GM18907 (cell line): ENCODE measurements at regions not wholly inside any gene's neighbourhood (a gene's known extent, or its start where the extent isn't known, plus 50 kb on each side); places are given as distances from the start of the nearest gene placed in this dataset.

Experiments used
- ATAC-seq: cut with Tn5 transposase; IDR thresholded peaks from one replicate; pipeline ENCODE4 v1.9.1; 2021; ENCODE audit warnings: mild to moderate bottlenecking, moderate library complexity; ENCODE audit not compliant: unreplicated experiment

DNA sequence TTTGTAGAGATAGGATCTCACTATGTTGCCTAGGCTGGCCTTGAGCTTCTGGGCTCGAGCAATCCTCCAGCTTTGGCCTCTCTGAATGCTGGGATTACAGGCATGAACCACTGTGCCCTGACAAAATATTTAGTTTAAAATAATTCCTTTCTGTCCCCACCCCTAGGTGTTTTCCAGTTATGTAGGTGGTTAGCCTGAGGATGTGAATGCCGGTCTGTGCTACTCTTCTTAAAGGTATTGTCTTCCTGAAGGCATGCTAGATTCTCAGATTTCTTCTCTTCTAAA, 56.7 kb upstream of the BASP1 start:
- ATAC-seq = no peak

DNA sequence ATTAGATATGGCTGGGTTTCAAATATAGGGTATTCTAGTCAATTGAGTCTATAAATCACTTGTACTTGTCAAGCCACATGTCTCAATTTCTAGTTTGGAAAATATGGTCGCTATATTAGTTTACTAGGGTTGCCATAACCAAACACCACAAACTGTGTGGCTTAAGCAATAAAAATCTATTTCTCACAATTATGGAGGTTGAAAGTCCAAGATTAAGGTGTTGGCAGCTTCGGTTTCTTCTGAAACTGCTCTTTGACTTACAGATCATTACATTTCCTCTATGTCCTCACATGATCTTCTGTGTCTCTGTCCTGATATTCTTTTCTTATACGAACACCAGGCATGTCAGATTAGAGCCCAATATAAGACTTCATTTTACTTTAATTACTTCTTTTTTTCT, 55.8 kb upstream of the BASP1 start:
- ATAC-seq = no peak

DNA sequence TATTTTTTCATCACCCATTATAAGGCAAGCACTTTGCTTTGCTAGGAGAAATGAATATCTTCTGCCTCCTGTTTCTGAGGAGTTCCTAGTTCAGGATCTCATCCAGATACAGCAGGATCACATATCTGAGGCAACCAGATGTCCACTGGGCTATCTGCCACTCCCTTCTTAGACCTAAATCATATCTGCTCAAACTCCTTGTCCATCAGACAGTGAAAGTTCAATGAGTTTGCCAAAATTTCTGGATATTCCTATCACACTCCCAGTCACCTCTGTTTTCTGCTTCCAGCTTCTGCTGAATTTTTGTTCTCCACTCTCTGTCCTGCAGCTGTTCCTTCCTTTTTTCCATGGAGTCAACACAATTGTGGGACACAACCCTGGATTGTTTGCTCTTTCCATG, 54.2 kb upstream of the BASP1 start:
- ATAC-seq = no peak

DNA sequence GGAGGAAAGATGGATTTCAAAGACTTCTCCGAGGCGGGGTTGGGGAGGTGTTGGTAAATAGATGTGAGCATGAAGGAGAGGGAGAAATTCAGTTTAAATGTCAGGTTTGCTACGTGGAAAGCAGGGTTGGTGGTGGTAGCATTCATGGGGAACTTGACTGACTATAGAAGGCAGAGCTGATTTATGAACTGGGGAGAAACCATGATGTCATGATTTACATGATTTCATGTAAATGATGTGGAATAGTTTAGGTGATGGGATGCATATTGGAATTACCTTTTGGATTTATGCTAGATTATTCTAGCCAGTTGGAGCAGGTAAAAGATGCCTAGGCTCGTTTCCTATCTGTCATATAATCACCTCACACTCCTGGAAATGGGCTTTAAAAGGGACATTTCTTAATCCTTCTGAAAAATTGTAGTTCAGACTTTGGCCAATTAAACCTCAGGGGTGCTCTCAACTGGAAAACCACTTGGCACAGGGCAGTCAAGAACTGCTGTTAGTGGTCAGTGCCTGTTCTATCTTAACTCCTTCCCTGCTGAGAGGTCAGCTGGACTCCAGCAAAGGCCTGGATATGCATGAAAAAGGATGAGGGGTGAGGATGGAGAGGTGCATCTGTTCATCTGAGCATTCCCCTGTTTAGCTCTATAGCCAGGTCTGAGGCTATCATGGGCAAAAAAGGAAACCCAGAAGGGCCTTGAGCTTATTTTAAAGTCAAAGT, 50.1 kb upstream of the BASP1 start:
- ATAC-seq = no peak
